Loucy (cell line): ENCODE measurements at regions not wholly inside any gene's neighbourhood (a gene's known extent, or its start where the extent isn't known, plus 50 kb on each side); places are given as distances from the start of the nearest gene placed in this dataset.

ENCODE experiments used
- H2AFZ ChIP-seq: fragments of 200-600 bp; sonication (generic); 2 replicates; pipeline ENCODE4 v1.6.0; 2016; ENCODE audit warnings: antibody characterized with exemption, mild to moderate bottlenecking, low read length, moderate library complexity
- H3F3A ChIP-seq: fragments of 200-600 bp; 2 replicates; pipeline ENCODE4 v1.6.0; 2016; ENCODE audit warnings: antibody characterized with exemption, low read depth, mild to moderate bottlenecking
- H3K27me3 ChIP-seq: fragments of 200-600 bp; sonication (generic); 2 replicates; pipeline ENCODE4 v1.6.1; 2014; ENCODE audit warnings: low read length, mild to moderate bottlenecking; ENCODE audit not compliant: insufficient read depth, poor library complexity, severe bottlenecking
- H3K36me3 ChIP-seq: fragments of 200-600 bp; sonication (generic); 2 replicates; pipeline ENCODE4 v1.6.1; 2016; ENCODE audit warnings: low read length; ENCODE audit not compliant: insufficient read depth
- H3K4me1 ChIP-seq: fragments of 200-600 bp; sonication (generic); 2 replicates; pipeline ENCODE4 v1.5.1; 2014; ENCODE audit warnings: low read length, mild to moderate bottlenecking; ENCODE audit not compliant: insufficient read depth, poor library complexity, severe bottlenecking
- H3K4me2 ChIP-seq: fragments of 200-600 bp; sonication (generic); 2 replicates; pipeline ENCODE4 v1.6.0; 2014; ENCODE audit warnings: antibody characterized with exemption, low read length, low read depth, mild to moderate bottlenecking; ENCODE audit not compliant: poor library complexity, severe bottlenecking
- H3K4me3 ChIP-seq: fragments of 200-600 bp; sonication (generic); 2 replicates; pipeline ENCODE4 v1.5.1; 2014; ENCODE audit warnings: low read length, mild to moderate bottlenecking, mixed read lengths; ENCODE audit not compliant: poor library complexity, severe bottlenecking
- H3K79me2 ChIP-seq: fragments of 200-600 bp; sonication (generic); 2 replicates; pipeline ENCODE4 v1.6.1; 2014; ENCODE audit warnings: low read length; ENCODE audit not compliant: insufficient read depth
- H3K9ac ChIP-seq: fragments of 200-600 bp; sonication (generic); 2 replicates; pipeline ENCODE4 v1.6.0; 2014; ENCODE audit warnings: mild to moderate bottlenecking, low read depth, low read length, moderate library complexity; ENCODE audit not compliant: poor library complexity, severe bottlenecking
- H3K9me2 ChIP-seq: fragments of 200-600 bp; sonication (generic); replicated peaks from 2 replicates; pipeline ENCODE4 v1.6.1; 2016; ENCODE audit warnings: low read depth, low read length, mixed read lengths
- H3K9me3 ChIP-seq: fragments of 200-600 bp; sonication (generic); 2 replicates; pipeline ENCODE4 v1.6.1; 2014; ENCODE audit warnings: mild to moderate bottlenecking, antibody characterized with exemption, low read length, low read depth; ENCODE audit not compliant: insufficient read depth
- H4K20me1 ChIP-seq: fragments of 200-600 bp; sonication (generic); 2 replicates; pipeline ENCODE4 v1.6.0; 2014; ENCODE audit warnings: antibody characterized with exemption, low read length, mild to moderate bottlenecking; ENCODE audit not compliant: insufficient read depth, poor library complexity, severe bottlenecking
- EZH2phosphoT487 ChIP-seq: fragments of 200-600 bp; IDR thresholded peaks from 2 replicates; pipeline ENCODE4 v1.6.1; 2018; ENCODE audit warnings: antibody characterized with exemption, mild to moderate bottlenecking, moderate library complexity, borderline replicate concordance
- TF ChIP-seq, protein P1 (sequence below): fragments of 200-600 bp; sonication (generic); conservative IDR thresholded peaks from 2 replicates; pipeline ENCODE4 v1.5.1; 2014; ENCODE audit warnings: mild to moderate bottlenecking, antibody characterized with exemption, low read length

DNA sequence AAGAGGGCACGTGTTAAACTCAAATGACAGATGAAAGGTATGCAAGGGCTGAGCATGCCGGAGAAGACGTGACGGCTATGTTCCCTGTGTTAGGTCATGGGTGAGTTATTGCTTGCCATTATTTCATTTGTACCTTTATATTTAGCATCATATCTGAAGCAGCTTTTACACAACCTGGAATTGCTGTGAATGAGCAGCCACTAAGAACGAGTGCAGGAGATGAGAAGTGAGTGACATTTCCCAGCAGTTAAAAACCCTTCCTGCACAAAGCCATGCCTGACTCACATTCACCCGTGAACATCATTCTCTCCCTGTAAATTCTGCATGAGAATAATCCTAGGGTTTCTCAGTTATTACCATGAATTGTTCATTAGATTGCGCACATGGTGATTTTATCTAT lies 433.2 kb upstream of the ZFP42 start:
- Histone ChIP-seq H3K79me2 (no peaks in the 10 kb centered on the region), H3K9me2 (no peaks in the 10 kb centered on the region), H3K4me2 (no peak overlapping the region), H3F3A (no peaks in the 10 kb centered on the region), H2AFZ (no peak overlapping the region), H3K9ac (no peak overlapping the region), H3K4me1 (no peaks in the 10 kb centered on the region), H3K9me3 (peaks cover 3% of the 10 kb centered on the region; the same call in 1 of the 2 replicates), H3K36me3 (no peaks in the 10 kb centered on the region), H3K4me3 (no peak overlapping the region), H3K27me3 (no peaks in the 10 kb centered on the region), H4K20me1 (no peaks in the 10 kb centered on the region)
- TF ChIP-seq, protein P1, sequence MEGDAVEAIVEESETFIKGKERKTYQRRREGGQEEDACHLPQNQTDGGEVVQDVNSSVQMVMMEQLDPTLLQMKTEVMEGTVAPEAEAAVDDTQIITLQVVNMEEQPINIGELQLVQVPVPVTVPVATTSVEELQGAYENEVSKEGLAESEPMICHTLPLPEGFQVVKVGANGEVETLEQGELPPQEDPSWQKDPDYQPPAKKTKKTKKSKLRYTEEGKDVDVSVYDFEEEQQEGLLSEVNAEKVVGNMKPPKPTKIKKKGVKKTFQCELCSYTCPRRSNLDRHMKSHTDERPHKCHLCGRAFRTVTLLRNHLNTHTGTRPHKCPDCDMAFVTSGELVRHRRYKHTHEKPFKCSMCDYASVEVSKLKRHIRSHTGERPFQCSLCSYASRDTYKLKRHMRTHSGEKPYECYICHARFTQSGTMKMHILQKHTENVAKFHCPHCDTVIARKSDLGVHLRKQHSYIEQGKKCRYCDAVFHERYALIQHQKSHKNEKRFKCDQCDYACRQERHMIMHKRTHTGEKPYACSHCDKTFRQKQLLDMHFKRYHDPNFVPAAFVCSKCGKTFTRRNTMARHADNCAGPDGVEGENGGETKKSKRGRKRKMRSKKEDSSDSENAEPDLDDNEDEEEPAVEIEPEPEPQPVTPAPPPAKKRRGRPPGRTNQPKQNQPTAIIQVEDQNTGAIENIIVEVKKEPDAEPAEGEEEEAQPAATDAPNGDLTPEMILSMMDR = no peak
- TF ChIP-seq EZH2phosphoT487 = no peak

DNA sequence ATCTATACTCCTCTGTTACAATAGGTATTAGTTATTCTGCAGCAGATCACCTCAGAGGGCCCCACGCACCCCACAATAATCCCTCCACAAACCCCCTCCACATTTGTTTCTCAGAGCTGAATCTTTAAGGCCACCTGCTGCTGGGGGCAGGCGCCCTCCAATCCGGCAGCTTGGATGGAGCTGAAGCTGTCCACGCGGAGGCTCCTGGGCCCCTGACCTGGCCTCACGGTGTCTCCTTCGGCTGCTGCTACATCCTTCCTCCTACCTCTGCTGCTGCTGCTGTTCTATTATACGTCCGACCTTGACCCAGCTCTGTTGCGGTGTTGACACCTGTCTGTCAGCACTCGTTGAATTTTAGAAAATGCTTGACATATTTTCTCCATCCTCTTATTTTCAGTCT lies 430.2 kb upstream of the ZFP42 start:
- H3K4me3 ChIP-seq = no peak overlapping the region
- no peaks in the 10 kb centered on the region for H4K20me1 ChIP-seq
- H2AFZ ChIP-seq = no peak overlapping the region
- H3K9me3 ChIP-seq = peaks cover 4% of the 10 kb centered on the region; the same call in 1 of the 2 replicates
- H3K27me3 ChIP-seq = no peaks in the 10 kb centered on the region
- H3K79me2 ChIP-seq = no peaks in the 10 kb centered on the region
- TF ChIP-seq, protein P1 = no peak
- no peak for TF ChIP-seq EZH2phosphoT487
- no peaks in the 10 kb centered on the region for H3K9me2 ChIP-seq
- H3K36me3 ChIP-seq = no peaks in the 10 kb centered on the region
- H3K9ac ChIP-seq = no peak overlapping the region
- H3F3A ChIP-seq = no peaks in the 10 kb centered on the region
- no peak overlapping the region for H3K4me2 ChIP-seq
- no peaks in the 10 kb centered on the region for H3K4me1 ChIP-seq

DNA sequence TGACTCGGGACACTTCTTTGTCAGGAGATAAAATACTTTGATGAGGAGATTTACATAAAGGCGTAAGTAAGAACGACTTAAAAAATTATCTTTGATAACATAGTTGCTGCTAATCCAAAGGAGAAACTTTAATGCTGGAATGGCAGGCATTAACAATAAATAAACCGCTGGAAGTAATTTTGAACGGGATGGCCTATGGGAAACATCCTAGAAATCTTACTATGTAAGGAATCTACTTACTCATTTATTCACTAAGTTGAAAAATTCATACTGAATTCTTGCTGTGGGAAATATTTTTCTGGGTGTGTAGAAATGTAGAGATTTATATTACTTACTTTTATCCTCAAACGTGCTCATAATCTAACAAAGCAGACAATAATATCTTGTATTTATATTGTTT lies 425.7 kb upstream of the ZFP42 start:
- no peak overlapping the region for H2AFZ ChIP-seq
- no peak overlapping the region for H3K9ac ChIP-seq
- H3K36me3 ChIP-seq = no peaks in the 10 kb centered on the region
- H4K20me1 ChIP-seq = no peaks in the 10 kb centered on the region
- TF ChIP-seq, protein P1 = no peak
- no peak for TF ChIP-seq EZH2phosphoT487
- no peak overlapping the region for H3K4me3 ChIP-seq
- H3K9me3 ChIP-seq = peaks cover 8% of the 10 kb centered on the region; the same call in 1 of the 2 replicates
- H3K4me2 ChIP-seq = no peak overlapping the region
- no peaks in the 10 kb centered on the region for H3F3A ChIP-seq
- H3K79me2 ChIP-seq = no peaks in the 10 kb centered on the region
- no peaks in the 10 kb centered on the region for H3K9me2 ChIP-seq
- no peaks in the 10 kb centered on the region for H3K27me3 ChIP-seq
- no peaks in the 10 kb centered on the region for H3K4me1 ChIP-seq
